ENCODE measurements at regions not wholly inside any gene's neighbourhood (a gene's known extent, or its start where the extent isn't known, plus 50 kb on each side); places are given as distances from the start of the nearest gene placed in this dataset.
"Not testable (repeated sequence)": the region's sequence is repeated elsewhere in the genome, so short reads cannot be mapped to it uniquely, and the experiment has no call there.

DNA sequence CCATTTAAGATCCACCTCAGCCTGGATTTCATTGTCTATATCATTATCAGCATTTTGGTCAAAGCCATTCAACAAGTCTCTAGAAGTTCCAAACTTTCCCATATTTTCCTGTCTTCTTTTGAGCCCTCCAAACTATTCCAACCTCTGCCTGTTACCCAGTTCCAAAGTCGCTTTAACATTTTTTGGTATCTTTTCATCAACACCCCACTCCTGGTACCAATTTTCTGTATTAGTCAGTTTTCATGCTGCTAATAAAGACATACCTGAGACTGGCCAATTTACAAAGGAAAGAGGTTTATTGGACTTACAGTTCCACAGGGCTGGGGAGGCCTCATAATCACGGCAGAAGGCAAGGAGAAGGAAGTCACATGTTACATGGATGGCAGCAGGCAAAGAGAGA is 982.9 kb downstream of the TAF11L14 start:
- TF ChIP-seq, protein P1, sequence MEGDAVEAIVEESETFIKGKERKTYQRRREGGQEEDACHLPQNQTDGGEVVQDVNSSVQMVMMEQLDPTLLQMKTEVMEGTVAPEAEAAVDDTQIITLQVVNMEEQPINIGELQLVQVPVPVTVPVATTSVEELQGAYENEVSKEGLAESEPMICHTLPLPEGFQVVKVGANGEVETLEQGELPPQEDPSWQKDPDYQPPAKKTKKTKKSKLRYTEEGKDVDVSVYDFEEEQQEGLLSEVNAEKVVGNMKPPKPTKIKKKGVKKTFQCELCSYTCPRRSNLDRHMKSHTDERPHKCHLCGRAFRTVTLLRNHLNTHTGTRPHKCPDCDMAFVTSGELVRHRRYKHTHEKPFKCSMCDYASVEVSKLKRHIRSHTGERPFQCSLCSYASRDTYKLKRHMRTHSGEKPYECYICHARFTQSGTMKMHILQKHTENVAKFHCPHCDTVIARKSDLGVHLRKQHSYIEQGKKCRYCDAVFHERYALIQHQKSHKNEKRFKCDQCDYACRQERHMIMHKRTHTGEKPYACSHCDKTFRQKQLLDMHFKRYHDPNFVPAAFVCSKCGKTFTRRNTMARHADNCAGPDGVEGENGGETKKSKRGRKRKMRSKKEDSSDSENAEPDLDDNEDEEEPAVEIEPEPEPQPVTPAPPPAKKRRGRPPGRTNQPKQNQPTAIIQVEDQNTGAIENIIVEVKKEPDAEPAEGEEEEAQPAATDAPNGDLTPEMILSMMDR (IDR thresholded peaks at IDR 0.05) = not testable (repeated sequence)
- not testable (repeated sequence) for TF ChIP-seq POLR2A (IDR thresholded peaks at IDR 0.05)

All from uterus (tissue), 2 donors.